ENCODE measurements at regions not wholly inside any gene's neighbourhood (a gene's known extent, or its start where the extent isn't known, plus 50 kb on each side); places are given as distances from the start of the nearest gene placed in this dataset.

GRCh38 chr14:89651805-89652204, 234.8 kb upstream of the FOXN3 start:
- no peak for TF ChIP-seq CTCF (IDR thresholded peaks at IDR 0.05; ENCODE audit: low read depth, low read length)
- CTCF ChIA-PET: no interaction called here
- DNase-seq (ENCODE audit: low read depth, low spot score): no peak
- Histone ChIP-seq H3K27me3 (ENCODE audit: control insufficient read depth, insufficient read depth, low read length) (no peaks in the 10 kb centered on the region), H3K9me3 (ENCODE audit: control insufficient read depth, insufficient read depth, low read length) (no peaks in the 10 kb centered on the region), H3K4me3 (ENCODE audit: low read depth, low read length) (no peak overlapping the region), H3K27ac (ENCODE audit: low read depth, low read length) (no peak overlapping the region)
- POLR2A ChIA-PET: no interaction called here

- Histone ChIP-seq H3K27ac (ENCODE audit: low read depth, low read length) (no peak overlapping the region), H3K9me3 (ENCODE audit: control insufficient read depth, insufficient read depth, low read length) (no peaks in the 10 kb centered on the region), H3K27me3 (ENCODE audit: control insufficient read depth, insufficient read depth, low read length) (no peaks in the 10 kb centered on the region), H3K4me3 (ENCODE audit: low read depth, low read length) (no peak overlapping the region)
- no peak for TF ChIP-seq CTCF (IDR thresholded peaks at IDR 0.05; ENCODE audit: low read depth, low read length)
- POLR2A ChIA-PET: no interaction called here
- no peak for DNase-seq (ENCODE audit: low read depth, low spot score)
- CTCF ChIA-PET: no interaction called here
These were observed 233.3 kb upstream of the FOXN3 start for GRCh38 chr14:89650077-89650978.

GRCh38 chr14:89649451-89650075, 232.5 kb upstream of the FOXN3 start:
- H3K27ac ChIP-seq (ENCODE audit: low read depth, low read length): no peak overlapping the region
- no peak for TF ChIP-seq CTCF (IDR thresholded peaks at IDR 0.05; ENCODE audit: low read depth, low read length)
- H3K4me3 ChIP-seq (ENCODE audit: low read depth, low read length): no peak overlapping the region
- no peaks in the 10 kb centered on the region for H3K27me3 ChIP-seq (ENCODE audit: control insufficient read depth, insufficient read depth, low read length)
- no peak for DNase-seq (ENCODE audit: low read depth, low spot score)
- no peaks in the 10 kb centered on the region for H3K9me3 ChIP-seq (ENCODE audit: control insufficient read depth, insufficient read depth, low read length)
- CTCF ChIA-PET: no interaction called here
- POLR2A ChIA-PET: no interaction called here

GRCh38 chr14:89648924-89649323, 231.9 kb upstream of the FOXN3 start:
- no peak for TF ChIP-seq CTCF (IDR thresholded peaks at IDR 0.05; ENCODE audit: low read depth, low read length)

GRCh38 chr14:89648510-89648909, 231.5 kb upstream of the FOXN3 start:
- H3K27me3 ChIP-seq (ENCODE audit: control insufficient read depth, insufficient read depth, low read length): no peaks in the 10 kb centered on the region
- POLR2A ChIA-PET: no interaction called here
- no peak for TF ChIP-seq CTCF (IDR thresholded peaks at IDR 0.05; ENCODE audit: low read depth, low read length)
- no peaks in the 10 kb centered on the region for H3K9me3 ChIP-seq (ENCODE audit: control insufficient read depth, insufficient read depth, low read length)
- CTCF ChIA-PET: no interaction called here
- H3K27ac ChIP-seq (ENCODE audit: low read depth, low read length): no peak overlapping the region
- no peak overlapping the region for H3K4me3 ChIP-seq (ENCODE audit: low read depth, low read length)
- no peak for DNase-seq (ENCODE audit: low read depth, low spot score)

More at GRCh38 chr14:89648924-89649323, 231.9 kb upstream of the FOXN3 start:
- Histone ChIP-seq H3K9me3 (ENCODE audit: control insufficient read depth, insufficient read depth, low read length) (no peaks in the 10 kb centered on the region), H3K27me3 (ENCODE audit: control insufficient read depth, insufficient read depth, low read length) (no peaks in the 10 kb centered on the region), H3K27ac (ENCODE audit: low read depth, low read length) (no peak overlapping the region), H3K4me3 (ENCODE audit: low read depth, low read length) (no peak overlapping the region)
- DNase-seq (ENCODE audit: low read depth, low spot score): no peak
- ChIA-PET CTCF (no interaction called here), POLR2A (no interaction called here)

All from AG04450 (cell line).